ENCODE measurements at regions not wholly inside any gene's neighbourhood (a gene's known extent, or its start where the extent isn't known, plus 50 kb on each side); places are given as distances from the start of the nearest gene placed in this dataset.

- Histone ChIP-seq H4K8ac (replicated peaks; ENCODE audit: insufficient read length, low read depth, low read length) (no peak overlapping the region), H2BK12ac (ENCODE audit: insufficient read length, low read depth, low read length) (no peak overlapping the region), H3K27ac (ENCODE audit: insufficient read length, low read depth, low read length) (no peak overlapping the region), H3K14ac (ENCODE audit: insufficient read depth, low read length) (no peak overlapping the region), H4K20me1 (ENCODE audit: control insufficient read depth, insufficient read depth, insufficient read length) (no peaks in the 10 kb centered on the region), H3K27me3 (ENCODE audit: insufficient read depth, low read length) (no peaks in the 10 kb centered on the region), H3K18ac (ENCODE audit: insufficient read length, low read depth, low read length) (no peak overlapping the region), H3K23ac (ENCODE audit: insufficient read length, low read depth, low read length) (no peak overlapping the region), H3K79me2 (ENCODE audit: insufficient read depth, low read length) (no peaks in the 10 kb centered on the region), H3K4me1 (ENCODE audit: insufficient read depth, low read length) (no peaks in the 10 kb centered on the region), H3K4ac (ENCODE audit: low read depth, low read length) (no peak overlapping the region), H3K9me3 (ENCODE audit: control insufficient read depth, low read depth, low read length) (no peaks in the 10 kb centered on the region), H2BK15ac (ENCODE audit: low read depth, low read length) (no peak overlapping the region), H3K56ac (ENCODE audit: insufficient read length, low read depth, low read length) (no peak overlapping the region), H2BK20ac (ENCODE audit: low read depth, low read length, poor library complexity, severe bottlenecking) (no peak overlapping the region), H3K4me2 (ENCODE audit: insufficient read depth, insufficient read length, low read length) (no peak overlapping the region), H3K23me2 (ENCODE audit: insufficient read length, low read depth, low read length, poor library complexity, severe bottlenecking) (no peaks in the 10 kb centered on the region), H2AK5ac (ENCODE audit: insufficient read length, low read length) (no peak overlapping the region), H4K91ac (ENCODE audit: insufficient read length, low read depth, low read length) (no peak overlapping the region), H2AFZ (ENCODE audit: low read length) (no peak overlapping the region), H2BK120ac (ENCODE audit: low read depth, low read length, poor library complexity, severe bottlenecking) (no peak overlapping the region), H2BK5ac (ENCODE audit: insufficient read length, low read length) (no peak overlapping the region), H4K5ac (ENCODE audit: insufficient read length, low read depth, low read length) (no peak overlapping the region), H3K9ac (ENCODE audit: extremely low read depth, insufficient read length, low read length) (no peak overlapping the region), H3K79me1 (ENCODE audit: insufficient read depth, low read depth, low read length, poor library complexity, severe bottlenecking) (no peaks in the 10 kb centered on the region), H3T11ph (ENCODE audit: low read length) (no peak overlapping the region)
- TF ChIP-seq CTCF (conservative IDR thresholded peaks at IDR 0.05), result no peak
- no peak overlapping the region for H3K27ac Mint-ChIP-seq
- no peaks in the 10 kb centered on the region for H3K4me1 Mint-ChIP-seq
- H3K9me3 Mint-ChIP-seq, result 0 out of 5 replicates have a peak, but pooled peaks cover 0 to 2% of the 10 kb centered on the region in 2 experiments
- H3K36me3 Mint-ChIP-seq (ENCODE audit: insufficient read depth in 1 of 3, low read depth in 3 of 3), result no peaks in the 10 kb centered on the region
- H3K4me3 Mint-ChIP-seq, result no peak overlapping the region
- no peak for DNase-seq
- no CpG with 5 or more reads among the region's 3 CpGs for WGBS (ENCODE audit: extremely low coverage, insufficient read length, low lambda C conversion rate)
- peaks cover 2% of the 10 kb centered on the region; the same call in 1 of the 2 replicates for H3K27me3 Mint-ChIP-seq (ENCODE audit: low read depth)
Observed at GRCh38 chr3:74529145-74529544, 85.3 kb downstream of the CNTN3 start.

Data from H9 (cell line).